GM12891 (cell line): ENCODE measurements at regions not wholly inside any gene's neighbourhood (a gene's known extent, or its start where the extent isn't known, plus 50 kb on each side); places are given as distances from the start of the nearest gene placed in this dataset.
"Not testable (repeated sequence)": the region's sequence is repeated elsewhere in the genome, so short reads cannot be mapped to it uniquely, and the experiment has no call there.

Experiments
- DNase-seq: peaks from one replicate; pipeline ENCODE4 v3.0.0; 2011; ENCODE audit warnings: low spot score; ENCODE audit not compliant: insufficient read length
- FAIRE-seq: peaks from 2 replicates; lab custom pipeline; 2011; peaks lifted over from hg19 to GRCh38; lab: Jason Lieb, UNC
- PAX5 ChIP-seq: IDR thresholded peaks from 2 replicates; pipeline ENCODE4 v1.6.1; 2011; ENCODE audit warnings: low read length, moderate library complexity, mild to moderate bottlenecking; ENCODE audit not compliant: insufficient read depth, severe bottlenecking
- POLR2A ChIP-seq: IDR thresholded peaks from 2 replicates; pipeline ENCODE4 v1.6.1; 2011; ENCODE audit warnings: low read depth, low read length, control low read depth
- POLR2AphosphoS5 ChIP-seq: IDR thresholded peaks from 2 replicates; pipeline ENCODE4 v1.6.1; 2011; ENCODE audit warnings: low read depth, low read length, control low read depth
- POU2F2 ChIP-seq: IDR thresholded peaks from 2 replicates; pipeline ENCODE4 v1.6.1; 2011; ENCODE audit warnings: low read depth, mild to moderate bottlenecking, control low read depth, low read length, moderate library complexity
- SPI1 ChIP-seq: IDR thresholded peaks from 2 replicates; pipeline ENCODE4 v1.6.1; 2011; ENCODE audit warnings: low read depth, low read length, control low read depth
- TAF1 ChIP-seq: IDR thresholded peaks from 2 replicates; pipeline ENCODE4 v1.6.1; 2011; ENCODE audit warnings: low read depth, low read length, control low read depth

DNA sequence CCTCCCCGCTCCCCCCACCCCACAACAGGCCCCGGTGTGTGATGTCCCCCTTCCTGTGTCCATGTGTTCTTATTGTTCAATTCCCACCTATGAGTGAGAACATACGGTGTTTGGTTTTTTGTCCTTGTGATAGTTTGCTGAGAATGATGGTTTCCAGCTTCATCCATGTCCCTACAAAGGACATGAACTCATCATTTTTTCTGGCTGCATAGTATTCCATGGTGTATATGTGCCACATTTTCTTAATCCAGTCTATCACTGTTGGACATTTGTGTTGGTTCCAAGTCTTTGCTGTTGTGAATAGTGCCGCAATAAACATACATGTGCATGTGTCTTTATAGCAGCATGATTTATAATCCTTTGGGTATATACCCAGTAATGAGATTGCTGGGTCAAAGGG, 104.3 kb downstream of the MTPN start:
- DNase-seq, FAIRE-seq: not testable (repeated sequence)

GRCh38 chr7:135862586-135863340, 114.2 kb upstream of the FAM180A start:
- no peak for FAIRE-seq
- DNase-seq = no peak
- TF ChIP-seq PAX5 (no peak), POU2F2 (no peak), TAF1 (no peak), SPI1 (no peak), POLR2A (no peak), POLR2AphosphoS5 (no peak)

DNA sequence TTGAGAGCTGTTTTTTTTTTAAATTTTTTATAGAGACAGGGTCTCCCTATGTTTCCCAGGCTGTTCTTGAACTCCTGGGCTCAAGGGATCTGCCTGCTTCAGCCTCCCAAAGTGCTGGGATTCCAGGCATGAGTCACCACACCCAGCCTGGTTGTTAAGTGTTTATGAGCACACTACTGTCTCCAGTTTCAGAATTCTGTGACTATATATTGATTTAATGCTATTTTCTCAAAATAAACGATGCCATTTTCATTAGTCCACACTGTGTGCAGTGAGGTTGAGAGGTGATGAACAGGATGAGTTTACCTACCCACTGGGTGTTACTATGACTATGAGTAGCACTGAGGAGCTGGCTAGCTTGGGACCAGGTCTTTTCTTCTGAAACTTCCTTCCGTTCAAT, 110.9 kb upstream of the FAM180A start:
- DNase-seq (no peak), FAIRE-seq (no peak)
- TF ChIP-seq POLR2AphosphoS5 = no peak
- no peak for TF ChIP-seq POU2F2

DNA sequence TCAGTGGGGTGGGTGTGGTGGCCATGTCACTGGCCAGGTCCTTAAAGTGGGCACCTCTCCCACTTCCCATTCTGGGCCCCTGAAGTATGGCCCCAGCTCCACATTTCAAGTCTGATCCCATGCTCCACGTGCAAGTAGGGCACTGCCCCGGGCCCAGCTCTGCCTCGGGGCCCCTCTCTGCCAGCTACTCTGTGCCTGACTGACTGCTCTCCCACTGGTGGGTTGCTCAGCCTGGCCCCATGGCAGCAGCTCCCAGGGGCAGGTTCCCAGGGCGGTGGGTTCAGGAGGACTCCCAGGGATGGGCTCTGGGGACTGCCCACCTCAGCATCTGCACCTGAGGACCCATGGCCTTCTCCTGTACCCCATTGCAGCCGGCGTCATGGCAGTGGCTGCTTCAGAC, 110.2 kb upstream of the FAM180A start:
- no peak for TF ChIP-seq POLR2AphosphoS5
- TF ChIP-seq POLR2A = no peak
- no peak for TF ChIP-seq TAF1
- no peak for TF ChIP-seq PAX5
- TF ChIP-seq SPI1 = no peak
- TF ChIP-seq POU2F2 = no peak

GRCh38 chr7:135858379-135858778, 109.8 kb upstream of the FAM180A start:
- no peak for FAIRE-seq
- DNase-seq = no peak
- TF ChIP-seq POLR2AphosphoS5 = no peak
- TF ChIP-seq PAX5 = no peak
- TF ChIP-seq SPI1 = no peak

More for the DNA sequence above, 110.2 kb upstream of the FAM180A start:
- DNase-seq = no peak
- FAIRE-seq = no peak

GRCh38 chr7:135857519-135858274, 109.1 kb upstream of the FAM180A start:
- no peak for DNase-seq
- no peak for FAIRE-seq
- TF ChIP-seq POLR2A (no peak), PAX5 (no peak), SPI1 (no peak), TAF1 (no peak), POLR2AphosphoS5 (no peak), POU2F2 (no peak)

GRCh38 chr7:135856356-135857144, 107.9 kb upstream of the FAM180A start:
- no peak for DNase-seq
- TF ChIP-seq POLR2A = no peak
- no peak for TF ChIP-seq TAF1
- TF ChIP-seq POLR2AphosphoS5 = no peak
- TF ChIP-seq PAX5 = no peak
- no peak for TF ChIP-seq SPI1
- TF ChIP-seq POU2F2 = no peak
- no peak for FAIRE-seq

DNA sequence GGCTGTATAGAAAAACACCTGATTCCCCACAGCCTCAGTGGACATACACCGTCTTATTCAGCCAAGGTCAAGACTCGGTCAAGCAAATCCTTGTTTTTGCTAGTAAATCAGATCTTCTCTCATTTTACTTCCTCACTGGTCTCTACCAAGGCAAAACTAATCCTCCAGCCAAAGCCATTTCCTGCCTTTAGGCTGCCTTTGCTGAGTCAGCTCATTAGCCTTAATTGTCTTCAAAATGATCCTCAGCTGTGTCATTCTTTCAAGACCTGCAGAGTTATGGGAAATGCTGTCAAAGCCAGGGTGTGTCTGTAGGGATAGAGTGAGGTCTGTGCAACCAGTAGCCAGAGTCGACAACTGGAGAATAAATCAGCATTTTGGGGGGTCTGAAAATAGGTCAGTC, 107.2 kb upstream of the FAM180A start:
- FAIRE-seq = no peak
- no peak for DNase-seq
- TF ChIP-seq POU2F2 (no peak), SPI1 (no peak)

GRCh38 chr7:135853499-135853898, 104.9 kb upstream of the FAM180A start:
- TF ChIP-seq TAF1 = no peak
- no peak for TF ChIP-seq POLR2A
- DNase-seq = no peak
- no peak for FAIRE-seq

DNA sequence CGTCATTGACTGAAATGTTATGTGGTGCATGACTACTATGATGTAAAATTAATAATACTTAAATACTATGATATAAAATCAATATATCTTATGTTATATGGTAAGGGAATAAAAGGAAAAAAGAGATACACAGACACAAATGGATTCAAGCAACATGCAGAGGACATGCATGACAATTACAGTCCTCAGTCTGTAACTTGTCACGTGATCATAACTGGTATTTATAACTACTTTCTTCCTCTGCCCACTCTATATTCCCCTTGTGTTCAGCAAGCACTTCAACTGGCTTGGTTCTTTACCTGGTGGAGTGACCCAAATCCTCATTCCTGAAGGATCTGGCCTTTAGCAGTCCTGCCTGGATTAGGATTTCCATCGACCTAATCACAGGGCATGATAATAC, 104.4 kb upstream of the FAM180A start:
- DNase-seq (no peak), FAIRE-seq (no peak)
- TF ChIP-seq TAF1 = no peak
- no peak for TF ChIP-seq POU2F2
- TF ChIP-seq POLR2AphosphoS5 = no peak
- no peak for TF ChIP-seq POLR2A
- no peak for TF ChIP-seq SPI1
- TF ChIP-seq PAX5 = no peak
